Body of pancreas (tissue), 4 donors: ENCODE measurements at regions not wholly inside any gene's neighbourhood (a gene's known extent, or its start where the extent isn't known, plus 50 kb on each side); places are given as distances from the start of the nearest gene placed in this dataset.
"Not testable (repeated sequence)": the region's sequence is repeated elsewhere in the genome, so short reads cannot be mapped to it uniquely, and the experiment has no call there.

ENCODE experiments used
- ATAC-seq: fragments of 150-250 bp; one replicate; pipeline ENCODE4 v1.9.1; 2016
- DNase-seq, 4 donors: peaks; one replicate each; pipeline ENCODE4 v3.0.0-alpha.2; 2019
- H3K27ac ChIP-seq, 4 donors: fragments of 200-600 bp; sonication (generic); 1 replicate in 3 of 4; 2 replicates in 1 of 4; pipeline versions ENCODE4 v1.5.1 to v1.6.1; 2016 to 2019; ENCODE audit warnings: mild to moderate bottlenecking in 1 of 4, mixed read lengths in 1 of 4, moderate library complexity in 1 of 4
- H3K27me3 ChIP-seq, 2 donors: fragments of 200-600 bp; sonication (generic); one replicate each; pipeline ENCODE4 v1.6.0; 2016; ENCODE audit warnings: mild to moderate bottlenecking in 1 of 2
- H3K36me3 ChIP-seq, 2 donors: fragments of 200-600 bp; sonication (generic); replicated peaks in 1 of 2; 2 replicates each; pipeline ENCODE4 v1.5.1; 2016; ENCODE audit warnings: low read depth in 2 of 2; ENCODE audit not compliant: insufficient read depth in 1 of 2
- H3K4me1 ChIP-seq: fragments of 200-600 bp; sonication (generic); one replicate; pipeline ENCODE4 v1.6.0; 2016
- H3K4me3 ChIP-seq, 2 donors: fragments of 200-600 bp; sonication (generic); 1 replicate in 1 of 2; 2 replicates in 1 of 2; pipeline ENCODE4 v1.5.1; 2016 to 2019
- H3K9me3 ChIP-seq, 3 donors: fragments of 200-600 bp; sonication (generic); 1 replicate in 2 of 3; 2 replicates in 1 of 3; pipeline ENCODE4 v1.5.1; 2016
- CTCF ChIP-seq, 7 experiments: fragments of 450-650 bp in 4 of 7; fragments of 200-600 bp in 3 of 7; sonication (generic) in 3 of 7; IDR thresholded peaks; one replicate each; pipeline ENCODE4 v1.5.1; 2016 to 2019; ENCODE audit warnings: antibody characterized with exemption in 7 of 7
- POLR2A ChIP-seq, 3 donors: fragments of 450-650 bp; IDR thresholded peaks; one replicate each; pipeline ENCODE4 v1.6.1; 2016; ENCODE audit warnings: antibody characterized with exemption in 3 of 3, mild to moderate bottlenecking in 2 of 3
- WGBS, 2 donors: methylation state at CpG; one replicate each; pipeline ENCODE4 v1.1.5; 2017; 5-methylcytosine and 5-hydroxymethylcytosine counted together
- intact Hi-C: fragments of 100-400 bp; cut with DNase I; formaldehyde crosslinking; loops from one replicate; pipeline ENCODE4 v1.15.1; 2023

- Histone ChIP-seq H3K9me3 (no peaks in the 10 kb centered on the region), H3K27ac (no peak overlapping the region), H3K4me1 (no peaks in the 10 kb centered on the region), H3K27me3 (no peaks in the 10 kb centered on the region), H3K4me3 (no peak overlapping the region), H3K36me3 (no peaks in the 10 kb centered on the region)
- ATAC-seq: no peak
- no peak for TF ChIP-seq CTCF (IDR thresholded peaks at IDR 0.05)
- no peak for TF ChIP-seq POLR2A (IDR thresholded peaks at IDR 0.05)
- intact Hi-C loops: no loop called here
- DNase-seq: no peak
Measured at GRCh38 chr6:76510489-76510888, 438.0 kb upstream of the IMPG1 start.

GRCh38 chr6:76509397-76509796 is 436.9 kb upstream of the IMPG1 start:
- intact Hi-C loops: no loop called here
- WGBS, 2 donors: 68 to 79% methylated on average over 2 of the region's 2 CpGs
- no peaks in the 10 kb centered on the region for H3K36me3 ChIP-seq
- H3K9me3 ChIP-seq: no peaks in the 10 kb centered on the region
- DNase-seq (no peak), ATAC-seq (no peak)
- no peaks in the 10 kb centered on the region for H3K27me3 ChIP-seq
- H3K4me3 ChIP-seq: no peak overlapping the region
- H3K27ac ChIP-seq: no peak overlapping the region
- no peaks in the 10 kb centered on the region for H3K4me1 ChIP-seq
- TF ChIP-seq CTCF (IDR thresholded peaks at IDR 0.05) (no peak), POLR2A (IDR thresholded peaks at IDR 0.05) (no peak)

- DNase-seq (no peak), ATAC-seq (no peak)
- intact Hi-C loops: no loop called here
- TF ChIP-seq POLR2A (IDR thresholded peaks at IDR 0.05) (no peak), CTCF (IDR thresholded peaks at IDR 0.05) (no peak)
- Histone ChIP-seq H3K27me3 (no peaks in the 10 kb centered on the region), H3K4me1 (no peaks in the 10 kb centered on the region), H3K9me3 (no peaks in the 10 kb centered on the region), H3K4me3 (no peak overlapping the region), H3K27ac (no peak overlapping the region), H3K36me3 (no peaks in the 10 kb centered on the region)
- 65 to 69% methylated on average over 1 of the region's 1 CpG for WGBS, 2 donors
Measured at GRCh38 chr6:76506808-76507207, 434.3 kb upstream of the IMPG1 start.

- intact Hi-C loops: no loop called here
- DNase-seq (no peak), ATAC-seq (no peak)
- no peak overlapping the region for H3K27ac ChIP-seq
- no peaks in the 10 kb centered on the region for H3K36me3 ChIP-seq
- H3K9me3 ChIP-seq: peaks cover 0 to 9% (median 0%) of the 10 kb centered on the region in 3 donors
- no peak overlapping the region for H3K4me3 ChIP-seq
- no peak for TF ChIP-seq POLR2A (IDR thresholded peaks at IDR 0.05)
- no peak for TF ChIP-seq CTCF (IDR thresholded peaks at IDR 0.05)
- no peaks in the 10 kb centered on the region for H3K4me1 ChIP-seq
- no peaks in the 10 kb centered on the region for H3K27me3 ChIP-seq
- WGBS, 2 donors: 86% methylated on average over 2 of the region's 2 CpGs
Measured at GRCh38 chr6:76495909-76496308, 423.4 kb upstream of the IMPG1 start.

- H3K4me3 ChIP-seq, H3K4me1 ChIP-seq, H3K36me3 ChIP-seq, H3K9me3 ChIP-seq, H3K27ac ChIP-seq, DNase-seq, intact Hi-C loops, H3K27me3 ChIP-seq, ATAC-seq: not testable (repeated sequence)
- 59 to 69% methylated on average over 3 of the region's 3 CpGs for WGBS, 2 donors
Measured at GRCh38 chr6:76491376-76491775, 418.9 kb upstream of the IMPG1 start.
